CD4-positive, alpha-beta T cell treated with Interleukin-15 for 4 hours (primary cell): ENCODE measurements at regions not wholly inside any gene's neighbourhood (a gene's known extent, or its start where the extent isn't known, plus 50 kb on each side); places are given as distances from the start of the nearest gene placed in this dataset.
"Not testable (repeated sequence)": the region's sequence is repeated elsewhere in the genome, so short reads cannot be mapped to it uniquely, and the experiment has no call there.

Experiments
- DNase-seq: peaks from one replicate; pipeline ENCODE4 v3.0.0-alpha.2; 2020; ENCODE audit warnings: low spot score

DNA sequence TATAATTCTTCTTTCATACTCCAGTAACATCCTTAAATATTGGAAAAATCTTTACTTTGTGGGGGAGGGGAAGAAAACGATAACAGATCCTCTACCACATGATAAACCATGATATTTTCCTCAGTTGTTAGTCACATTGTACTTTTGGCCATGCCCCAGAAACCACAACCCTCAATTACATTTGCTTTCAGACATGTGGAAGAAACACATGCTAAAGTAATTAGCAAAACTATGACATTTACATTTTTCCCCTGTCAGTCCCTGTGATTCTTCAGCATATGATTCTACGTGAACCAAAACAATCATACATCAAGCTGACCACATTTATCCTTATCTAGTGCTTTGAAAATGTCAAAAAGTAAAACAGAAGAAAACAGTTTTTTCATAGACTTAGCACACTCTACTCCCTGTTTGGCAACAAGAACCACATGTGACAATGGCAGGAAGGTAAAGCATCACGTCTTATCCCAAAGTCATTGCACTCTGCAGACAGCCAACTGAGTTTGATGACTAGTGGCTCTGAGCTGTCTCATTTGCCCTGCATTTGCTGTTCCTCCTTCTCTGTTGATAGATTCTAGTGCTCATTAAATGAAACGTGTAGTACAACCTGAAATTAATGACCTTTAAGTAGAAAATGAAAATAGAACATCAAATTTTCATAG lies 505.8 kb upstream of the MARCKS start:
- no peak for DNase-seq

DNA sequence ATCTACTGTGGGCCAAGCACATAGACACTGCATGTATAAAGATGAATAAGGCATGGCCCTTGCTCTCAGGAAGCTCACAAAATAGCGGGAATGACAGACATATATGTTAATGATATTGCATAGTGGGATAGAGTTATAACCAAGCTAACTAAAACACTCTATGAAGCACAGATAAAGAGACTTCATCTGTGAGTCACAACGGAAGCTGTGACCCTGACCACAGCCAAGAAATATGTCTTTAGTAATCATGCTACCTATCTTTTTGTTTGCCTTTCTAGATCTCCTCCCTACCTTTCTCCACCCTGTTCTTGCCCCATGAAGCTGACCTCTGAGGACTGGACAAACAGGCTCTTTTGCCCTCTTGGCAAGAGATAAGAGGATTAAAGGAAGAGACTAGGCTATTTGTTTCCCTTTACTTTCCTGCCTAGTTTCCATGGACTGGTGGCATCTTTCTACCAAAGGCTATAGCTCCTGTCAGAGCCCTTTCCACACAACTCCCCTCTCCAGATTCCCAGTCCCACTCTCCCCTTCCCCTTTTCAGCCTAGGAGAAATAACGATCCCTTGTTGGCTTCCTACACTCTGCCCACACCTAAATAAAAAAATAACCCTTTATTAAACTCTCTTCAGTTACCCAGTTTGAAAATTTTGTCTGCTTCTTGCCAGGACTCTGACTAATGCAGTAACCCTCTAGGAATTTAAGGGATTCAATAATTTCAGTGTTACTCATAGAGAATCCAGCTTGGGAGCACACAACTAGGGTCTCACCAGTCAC lies 504.9 kb upstream of the MARCKS start:
- DNase-seq, result no peak

DNA sequence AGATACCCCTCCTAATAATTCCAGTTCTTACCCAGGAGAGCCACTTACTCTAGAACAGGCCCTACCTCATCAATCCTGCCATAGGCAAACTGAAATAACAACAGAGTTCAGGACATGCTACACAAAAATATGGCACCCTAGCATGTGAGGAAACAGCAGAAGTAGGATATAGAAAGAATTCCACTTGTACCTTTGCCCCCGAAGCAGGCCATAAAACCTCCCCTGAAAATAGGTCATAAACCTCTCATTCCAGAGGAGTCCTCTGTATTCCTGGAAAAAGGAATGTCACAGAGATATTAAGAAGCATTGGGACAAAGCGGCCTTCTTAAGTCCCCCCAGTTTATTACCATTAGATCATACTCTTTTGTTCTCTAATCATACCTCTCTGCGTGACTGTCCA lies 504.3 kb upstream of the MARCKS start:
- DNase-seq, result no peak

DNA sequence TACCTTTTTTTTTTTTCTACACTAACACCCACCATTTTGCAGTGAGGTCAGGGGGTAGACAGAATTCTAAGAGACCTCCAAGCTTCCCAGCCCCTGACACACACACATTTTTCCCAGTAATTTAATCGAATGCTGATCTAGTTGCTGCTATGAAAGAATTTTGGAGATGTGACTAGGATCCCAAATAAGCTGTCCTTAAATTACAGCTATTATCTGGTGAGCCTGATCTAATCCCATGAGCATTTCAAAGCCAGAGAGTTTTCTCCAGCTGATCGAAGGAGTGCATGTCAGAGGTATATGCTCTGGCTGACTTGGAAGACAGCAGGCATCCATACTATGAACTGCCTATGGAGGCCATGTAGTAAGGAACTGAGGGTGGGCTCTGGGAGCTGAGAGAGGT lies 503.8 kb upstream of the MARCKS start:
- DNase-seq, result no peak

DNA sequence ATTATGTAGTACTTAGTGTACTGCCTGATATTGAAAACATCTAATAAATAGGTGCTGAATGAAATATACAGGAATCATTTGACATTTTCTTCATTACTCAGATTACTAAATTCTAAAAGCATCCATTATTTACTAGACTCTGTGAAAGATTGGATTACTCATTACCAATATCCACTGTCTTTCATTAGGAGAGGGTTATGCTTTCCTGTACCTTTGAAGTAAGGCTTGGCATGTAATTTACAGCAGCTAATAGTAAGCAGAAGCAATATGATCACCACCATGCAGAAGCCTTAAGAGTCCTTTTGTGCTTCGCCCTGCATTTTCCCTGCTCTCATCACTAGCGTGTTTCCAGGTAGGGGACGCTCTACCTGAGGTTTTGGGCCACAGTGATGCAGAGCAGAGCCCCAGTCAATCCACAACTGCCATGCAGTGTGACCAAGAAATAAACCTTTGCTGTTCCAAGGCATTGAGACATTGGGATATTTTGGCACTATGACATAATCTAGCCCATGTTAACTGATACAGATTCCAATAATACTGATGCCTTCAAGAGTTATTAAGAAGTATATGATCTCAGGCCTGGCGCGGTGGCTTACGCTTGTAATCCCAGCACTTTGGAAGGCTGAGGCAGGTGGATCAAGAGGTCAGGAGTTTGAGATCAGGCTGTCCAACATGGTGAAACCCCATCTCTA lies 502.8 kb upstream of the MARCKS start:
- DNase-seq, result no peak

DNA sequence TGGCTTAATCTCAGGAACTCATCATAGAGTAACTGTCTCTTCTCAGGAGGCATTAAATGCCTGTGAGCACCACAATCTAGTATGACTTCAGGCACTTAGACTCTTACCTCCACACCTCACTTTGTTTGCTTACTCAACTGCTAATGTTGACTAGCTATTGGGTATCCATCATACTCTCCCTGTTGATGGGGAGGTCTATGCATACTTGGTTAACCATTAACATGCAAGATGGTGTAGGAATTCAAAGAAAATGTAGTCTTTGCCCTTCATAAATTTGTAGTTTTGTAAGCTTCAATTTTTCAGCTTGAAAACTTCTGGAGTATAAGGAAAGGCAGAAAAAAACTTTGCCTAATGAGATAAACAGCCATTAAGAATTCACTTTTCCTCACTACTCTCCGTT lies 501.0 kb upstream of the MARCKS start:
- no peak for DNase-seq

DNA sequence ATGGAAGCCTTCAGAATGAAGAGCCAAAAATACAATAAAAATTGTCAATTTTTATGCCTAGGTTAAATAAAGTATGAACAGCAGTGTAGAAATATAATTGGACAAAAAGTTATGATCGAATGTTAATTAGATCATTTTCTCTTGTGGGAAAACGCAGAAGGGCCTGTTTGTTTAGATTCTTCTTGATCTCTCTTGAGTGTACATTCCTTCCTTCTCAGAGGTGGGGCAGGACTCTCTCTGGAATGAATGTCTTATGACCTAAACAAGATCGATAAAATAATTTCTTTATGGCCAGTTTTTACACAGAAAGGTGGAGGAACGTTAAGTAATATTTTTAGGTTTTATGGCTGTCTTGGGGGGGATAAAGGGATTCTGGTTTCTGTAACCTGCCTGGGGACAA lies 500.1 kb upstream of the MARCKS start:
- no peak for DNase-seq

DNA sequence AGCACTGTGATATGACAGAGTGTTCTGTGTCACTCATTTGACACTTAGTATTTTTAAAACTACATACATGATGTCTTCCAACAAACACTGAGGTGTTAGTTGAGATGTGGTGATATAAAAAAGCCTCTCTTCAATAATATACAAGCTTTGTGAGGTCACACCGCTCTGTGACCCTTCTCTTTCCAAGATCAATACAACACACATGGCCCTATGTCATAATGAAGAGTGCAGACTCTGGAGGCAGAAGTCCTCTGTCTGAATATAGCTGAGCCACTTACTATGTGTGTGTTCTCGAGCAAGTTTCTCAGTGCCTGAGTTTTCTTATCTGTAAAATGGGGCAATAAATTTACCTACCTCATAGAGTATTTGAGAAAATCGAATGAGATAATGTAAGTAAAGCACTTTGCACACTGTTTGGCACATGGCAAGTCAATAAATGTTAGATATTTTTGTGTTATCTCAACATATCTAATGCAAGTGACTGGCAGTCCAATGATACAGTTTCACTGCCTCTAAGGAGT lies 499.0 kb upstream of the MARCKS start:
- no peak for DNase-seq

DNA sequence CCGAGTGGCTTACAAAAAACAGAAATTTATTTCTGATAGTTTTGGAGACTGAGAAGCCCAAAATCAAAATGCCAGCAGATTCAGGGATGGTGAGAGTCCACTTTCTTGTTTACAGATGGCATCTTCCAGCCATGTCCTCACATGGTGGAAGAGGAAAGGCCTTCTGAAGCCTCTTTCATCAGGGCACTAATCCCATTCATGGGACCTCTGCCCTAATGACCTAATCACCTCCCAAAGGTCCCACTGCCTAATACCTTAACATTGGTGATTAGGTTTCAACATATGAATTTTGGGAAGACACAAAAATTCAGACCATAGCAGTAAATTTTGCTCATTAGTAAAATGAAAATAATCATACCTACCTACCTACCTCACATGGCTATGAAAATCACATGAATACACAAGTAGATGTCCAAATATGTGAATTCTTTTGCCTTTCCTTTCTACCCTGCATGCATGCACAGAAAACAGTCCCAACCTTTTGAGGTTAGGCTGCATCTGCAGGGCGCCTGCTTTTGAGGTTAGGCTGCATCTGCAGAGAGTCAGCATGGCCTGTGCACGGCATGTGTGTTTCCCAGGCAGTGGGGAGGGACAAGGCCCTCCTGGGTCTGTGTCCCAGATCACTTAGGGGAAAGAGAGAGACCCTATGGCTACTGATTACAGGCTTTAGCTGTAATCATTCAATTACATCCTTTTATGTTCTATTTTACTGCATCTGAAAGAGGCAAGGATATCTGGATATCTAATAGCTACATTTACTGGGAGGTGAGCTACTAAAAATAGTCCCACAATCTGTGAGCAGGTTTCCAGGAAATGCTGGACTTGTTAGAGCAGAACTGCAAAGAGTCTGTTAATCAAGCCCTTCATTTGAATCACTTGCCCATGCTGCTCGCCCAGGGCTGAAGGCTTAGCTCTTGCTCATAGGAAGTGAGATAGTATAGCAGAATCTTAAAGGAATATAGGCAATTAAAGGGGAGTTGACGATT lies 497.7 kb upstream of the MARCKS start:
- DNase-seq, result no peak

DNA sequence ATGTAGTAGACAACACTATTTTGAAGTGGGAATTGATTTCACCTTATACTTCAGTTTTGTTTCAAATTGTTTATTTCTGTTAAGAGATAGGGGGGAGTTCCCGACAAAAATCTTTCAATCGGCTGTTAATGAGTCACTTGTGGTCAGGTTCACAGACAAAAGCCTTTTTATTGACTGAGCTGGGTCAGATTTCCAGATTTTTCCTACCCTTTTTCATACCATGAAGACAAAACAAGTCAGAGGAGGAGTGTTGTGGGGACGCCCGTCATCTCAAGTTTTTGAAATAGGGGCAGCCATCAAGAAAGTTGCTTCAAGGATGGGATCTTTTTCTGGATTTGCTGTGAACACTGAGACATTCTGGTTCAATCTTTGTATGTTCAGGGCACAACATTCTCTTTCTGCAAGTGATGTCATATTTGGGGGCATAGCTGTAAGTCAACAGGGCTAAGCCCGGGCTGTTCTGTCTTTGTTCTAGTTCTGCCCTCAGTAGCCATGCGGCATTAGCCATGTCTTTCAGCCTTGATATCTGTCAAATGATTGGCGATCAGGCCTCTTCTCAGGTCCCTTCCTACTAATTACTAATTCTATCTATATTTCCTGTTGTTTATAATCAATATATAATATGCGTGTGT lies 496.0 kb upstream of the MARCKS start:
- no peak for DNase-seq

DNA sequence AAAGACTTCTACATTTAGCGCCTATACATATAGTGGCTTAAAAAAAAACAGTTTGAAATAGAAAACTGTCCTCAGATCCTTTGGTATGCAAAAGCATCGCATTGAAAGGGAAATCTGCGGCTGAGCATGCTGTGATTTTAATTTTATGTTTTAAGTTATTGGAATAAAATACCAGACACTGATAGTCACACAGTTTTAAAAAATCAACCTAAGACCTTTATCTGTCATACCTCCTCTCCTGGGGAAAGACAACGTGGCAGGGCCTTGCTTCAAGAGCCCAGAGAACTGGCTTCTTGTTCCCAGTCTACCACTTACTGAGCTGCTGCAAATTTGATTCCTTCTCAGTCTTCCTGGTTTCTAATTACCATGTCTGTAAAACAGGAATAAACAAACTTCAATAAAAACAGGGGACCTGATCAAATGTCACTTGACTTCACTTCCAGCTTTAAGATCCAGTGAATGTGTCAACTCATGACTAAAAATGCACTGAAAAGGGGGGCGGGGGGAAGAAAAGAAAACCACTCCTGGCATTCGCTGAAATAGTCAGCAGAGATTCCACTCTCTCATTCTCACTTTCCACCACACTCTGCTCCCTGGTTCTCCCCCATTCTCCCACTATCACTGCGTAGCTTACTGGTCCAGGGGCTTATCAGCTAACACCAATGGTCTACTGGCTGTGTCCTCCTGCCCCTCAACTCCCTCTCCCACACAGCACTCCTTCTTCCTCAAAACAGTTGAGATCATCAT lies 494.7 kb upstream of the MARCKS start:
- no peak for DNase-seq

DNA sequence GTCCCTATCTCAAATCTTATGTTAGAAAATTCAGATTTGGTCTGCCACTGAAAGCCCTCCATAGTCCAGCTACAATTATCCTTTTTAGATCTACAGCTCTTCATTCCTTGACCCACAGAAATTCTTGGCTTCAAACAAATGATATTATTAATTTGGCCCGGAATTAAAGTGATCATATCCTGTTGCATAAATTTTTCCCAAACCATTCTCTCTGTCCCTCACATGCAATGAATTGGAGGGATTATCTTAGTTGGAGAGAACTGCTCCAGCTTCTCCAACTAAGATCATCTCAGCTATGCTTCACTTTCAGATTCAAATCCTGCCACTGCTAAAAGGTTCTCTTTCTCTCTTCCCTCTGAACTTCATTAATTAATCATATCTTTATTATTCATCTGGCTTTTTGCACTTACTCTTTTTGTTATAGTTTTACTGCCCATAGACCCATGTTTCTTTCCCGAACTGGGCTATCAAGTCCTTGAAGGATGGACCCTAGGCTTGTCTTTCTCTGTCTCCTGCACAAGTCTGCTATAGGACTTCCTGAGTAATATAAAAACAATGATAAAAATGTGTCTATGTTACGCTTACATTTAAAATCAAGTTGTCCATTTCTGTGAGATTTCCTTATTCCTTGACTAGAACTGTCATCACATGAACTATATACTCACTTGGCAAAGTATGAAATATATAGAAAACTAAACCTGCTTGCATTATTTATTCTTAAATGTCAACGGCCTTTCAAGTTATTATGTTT lies 493.9 kb upstream of the MARCKS start:
- DNase-seq, result no peak

DNA sequence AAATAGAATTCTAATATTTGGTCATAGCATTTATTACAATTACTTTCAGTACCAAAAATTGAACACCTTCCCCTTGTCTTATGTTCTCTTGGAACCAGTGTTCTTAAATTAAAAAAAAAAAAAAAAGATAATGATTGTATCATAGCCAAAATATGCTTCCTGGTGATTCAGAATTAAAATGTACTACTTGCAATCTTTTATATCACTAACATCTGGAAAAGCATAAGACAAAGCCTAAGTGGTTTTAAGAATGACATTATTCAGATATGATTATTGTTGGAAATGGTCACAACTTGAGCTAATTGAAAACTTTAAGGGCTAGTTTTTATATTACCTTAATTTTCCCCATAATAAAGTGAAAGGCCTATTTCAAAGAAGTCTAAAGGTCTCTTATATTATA lies 493.3 kb upstream of the MARCKS start:
- no peak for DNase-seq

DNA sequence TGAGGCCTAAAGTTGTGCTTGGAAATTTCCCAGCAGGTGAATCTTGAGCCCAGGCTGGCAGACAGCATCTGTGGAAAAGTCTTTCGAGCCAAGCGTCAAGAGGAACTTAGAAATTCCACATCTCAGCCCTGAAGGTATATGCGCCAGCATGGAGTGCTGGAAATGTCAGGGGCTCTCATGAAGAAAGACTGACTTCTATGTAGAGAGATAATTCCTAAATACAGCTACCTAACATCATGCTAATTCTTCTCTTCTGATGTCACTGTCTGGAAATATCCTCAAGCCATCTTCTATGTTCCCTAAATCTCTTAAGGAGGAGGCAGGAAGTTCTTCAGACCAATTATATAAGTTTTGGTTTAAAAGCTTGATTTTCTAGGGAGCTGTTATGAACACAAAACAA lies 492.4 kb upstream of the MARCKS start:
- DNase-seq, result no peak

DNA sequence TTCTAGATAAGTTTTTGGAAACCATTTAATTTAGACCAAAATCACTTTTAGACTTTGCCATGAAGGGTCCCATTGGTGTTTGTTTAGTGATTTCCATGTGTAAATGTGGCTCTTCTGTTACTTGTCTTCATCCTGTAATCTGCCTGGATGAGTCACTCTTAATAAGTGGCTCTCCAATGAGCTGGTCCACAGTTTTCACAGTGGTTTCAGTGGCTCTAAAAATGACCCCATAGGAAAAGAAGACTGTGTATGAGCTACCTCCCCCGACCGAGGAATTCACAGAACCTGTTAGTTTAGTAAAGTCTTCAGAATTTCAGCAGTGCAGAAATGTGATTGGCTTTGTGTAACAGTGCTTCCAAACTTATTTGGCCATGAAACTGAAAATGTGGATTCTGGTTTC lies 492.0 kb upstream of the MARCKS start:
- no peak for DNase-seq

DNA sequence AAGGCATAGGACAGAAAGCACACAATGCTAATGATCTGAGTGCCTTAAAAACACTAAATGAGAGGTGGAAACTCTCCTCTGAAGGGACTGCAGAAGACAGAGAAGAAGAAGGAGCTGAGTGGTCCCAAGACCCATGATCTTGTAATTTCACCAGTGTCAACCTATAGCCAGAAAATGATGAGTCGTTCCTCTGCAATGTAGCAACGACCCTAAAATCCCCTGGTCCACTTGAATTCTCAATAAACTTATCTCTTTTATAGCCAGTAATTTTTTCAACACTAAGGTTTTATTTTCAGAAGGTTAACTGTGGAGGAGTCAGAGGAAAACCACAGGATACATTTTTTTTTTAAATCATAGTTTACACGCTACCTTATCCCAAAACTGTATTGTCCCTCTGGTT lies 490.6 kb upstream of the MARCKS start:
- no peak for DNase-seq

DNA sequence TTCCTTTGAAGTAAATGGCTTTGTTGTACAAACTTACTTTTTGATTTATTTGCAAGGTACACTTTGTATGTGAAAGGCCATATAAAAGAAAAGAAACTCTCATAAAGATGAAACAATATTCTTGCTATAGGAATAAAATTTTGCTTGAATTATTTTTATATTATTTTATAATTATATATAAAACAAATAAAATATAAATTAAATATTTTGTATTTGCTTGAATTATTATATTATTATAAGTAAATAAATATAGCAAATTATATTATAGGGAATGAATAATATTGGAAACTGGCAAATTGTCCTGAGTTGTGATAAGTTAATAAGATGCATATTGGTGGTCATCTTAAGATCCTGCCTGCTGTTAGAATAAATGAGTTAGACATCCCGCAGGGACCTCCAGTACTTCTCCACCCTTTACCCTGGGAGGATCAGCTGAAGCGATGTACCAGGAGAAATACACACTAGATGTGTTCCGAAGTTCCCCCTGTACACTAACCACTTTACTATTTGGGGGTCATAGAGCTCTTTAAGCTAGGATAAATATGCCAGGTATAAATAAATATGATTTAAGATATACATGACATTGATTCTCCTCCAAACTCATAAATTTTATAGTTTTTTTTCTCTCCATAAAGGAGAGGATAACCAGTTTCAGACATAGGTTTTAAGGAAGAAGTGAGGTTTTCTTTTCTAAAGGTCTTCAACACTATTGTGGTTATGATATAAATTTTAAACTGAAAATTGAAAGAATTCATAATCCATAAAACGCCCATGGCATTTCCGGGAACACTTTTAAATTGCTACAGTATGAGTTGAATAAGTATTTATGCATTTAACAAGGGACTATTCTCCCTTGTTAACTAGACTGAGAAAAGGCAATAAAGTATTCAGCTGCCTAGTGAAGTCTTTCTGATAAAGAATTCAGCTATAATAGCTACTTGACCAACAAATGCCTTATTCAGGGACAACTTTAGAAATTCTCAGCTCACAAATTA lies 486.3 kb upstream of the MARCKS start:
- DNase-seq, result no peak

DNA sequence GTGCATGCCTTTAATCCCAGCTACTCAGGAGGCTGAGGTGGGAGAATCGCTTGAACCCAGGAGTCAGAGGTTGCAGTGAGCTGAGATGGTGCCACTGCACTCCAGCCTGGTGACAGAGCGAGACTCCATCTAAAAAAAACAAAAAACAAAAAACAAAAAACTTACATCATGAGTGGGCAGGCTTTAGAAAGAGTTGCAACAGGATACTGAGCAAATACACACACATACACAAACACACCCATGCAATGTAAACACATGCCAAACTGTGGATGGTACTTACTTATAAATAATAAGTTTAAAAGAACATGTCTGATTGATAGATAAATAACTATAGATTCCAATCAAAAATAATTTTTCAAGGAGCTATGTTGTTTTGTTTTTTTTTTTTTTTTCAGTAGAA lies 481.7 kb upstream of the MARCKS start:
- not testable (repeated sequence) for DNase-seq
